T-helper 2 cell treated with Interferon-gamma antibody and Interleukin-4, amounts not matched to agents 5 μg/mL and 100 μg/mL, for 36 hours (primary cell): ENCODE measurements at regions not wholly inside any gene's neighbourhood (a gene's known extent, or its start where the extent isn't known, plus 50 kb on each side); places are given as distances from the start of the nearest gene placed in this dataset.
"Not testable (repeated sequence)": the region's sequence is repeated elsewhere in the genome, so short reads cannot be mapped to it uniquely, and the experiment has no call there.

Source experiments
- DNase-seq: peaks from one replicate; pipeline ENCODE4 v3.0.0; 2021; ENCODE audit warnings: low spot score
- H3K27ac Mint-ChIP-seq: one replicate; pipeline ENCODE4 v1.8.0; 2021; ENCODE audit warnings: mild to moderate bottlenecking, mixed read lengths
- H3K27me3 Mint-ChIP-seq: one replicate; pipeline ENCODE4 v1.8.0; 2021; ENCODE audit warnings: low read depth, mixed read lengths
- H3K36me3 Mint-ChIP-seq: one replicate; pipeline ENCODE4 v1.8.0; 2021; ENCODE audit warnings: low read depth, mixed read lengths
- H3K4me1 Mint-ChIP-seq: one replicate; pipeline ENCODE4 v1.8.0; 2021; ENCODE audit warnings: low read depth, mixed read lengths
- H3K4me3 Mint-ChIP-seq: one replicate; pipeline ENCODE4 v1.8.0; 2022; ENCODE audit warnings: mild to moderate bottlenecking, moderate library complexity, mixed read lengths
- H3K9me3 Mint-ChIP-seq: one replicate; pipeline ENCODE4 v1.8.0; 2021; ENCODE audit warnings: mixed read lengths

- H3K27me3 Mint-ChIP-seq: not testable (repeated sequence)
- peak; percentile 3 for DNase-seq
Observed at GRCh38 chr20:30007496-30007895, 1250.0 kb upstream of the DEFB115 start.

More at GRCh38 chr20:30007496-30007895, 1250.0 kb upstream of the DEFB115 start:
- H3K27ac Mint-ChIP-seq, H3K4me1 Mint-ChIP-seq, H3K36me3 Mint-ChIP-seq, H3K9me3 Mint-ChIP-seq, H3K4me3 Mint-ChIP-seq: not testable (repeated sequence)
